CD14-positive monocyte (primary cell): ENCODE measurements at regions not wholly inside any gene's neighbourhood (a gene's known extent, or its start where the extent isn't known, plus 50 kb on each side); places are given as distances from the start of the nearest gene placed in this dataset.

Experiments used
- DNase-seq, 3 donors: peaks; one replicate each; pipeline ENCODE4 v3.0.0-alpha.2; 2011 to 2022
- H2AFZ ChIP-seq: 2 replicates; pipeline ENCODE4 v1.6.0; 2012; ENCODE audit warnings: mild to moderate bottlenecking, low read depth, low read length, inconsistent platforms; ENCODE audit not compliant: insufficient read depth, poor library complexity, severe bottlenecking
- H3K27ac ChIP-seq, 2 donors: 1 replicate in 1 of 2; 2 replicates in 1 of 2; pipeline ENCODE4 v1.5.1; 2012 to 2013; ENCODE audit warnings: low read length in 2 of 2, control low read depth in 1 of 2, inconsistent platforms in 1 of 2, low read depth in 1 of 2, mild to moderate bottlenecking in 1 of 2
- H3K27me3 ChIP-seq, 2 donors: one replicate each; pipeline versions ENCODE4 v1.6.0 to v1.6.1; 2011 to 2013; ENCODE audit warnings: low read length in 2 of 2; ENCODE audit not compliant: control insufficient read depth in 2 of 2, insufficient read depth in 2 of 2
- H3K36me3 ChIP-seq, 2 donors: replicated peaks in 1 of 2; 1 replicate in 1 of 2; 2 replicates in 1 of 2; pipeline versions ENCODE4 v1.5.1 to v1.6.1; 2012 to 2013; ENCODE audit warnings: low read length in 2 of 2, control low read depth in 1 of 2, inconsistent platforms in 1 of 2, mild to moderate bottlenecking in 1 of 2; ENCODE audit not compliant: insufficient read depth in 2 of 2, control insufficient read depth in 1 of 2
- H3K4me1 ChIP-seq, 2 donors: 1 replicate in 1 of 2; 2 replicates in 1 of 2; pipeline versions ENCODE4 v1.5.1 to v1.6.1; 2012 to 2013; ENCODE audit warnings: low read length in 2 of 2, control low read depth in 1 of 2, inconsistent platforms in 1 of 2, mild to moderate bottlenecking in 1 of 2, moderate library complexity in 1 of 2; ENCODE audit not compliant: insufficient read depth in 2 of 2, control insufficient read depth in 1 of 2
- H3K4me2 ChIP-seq: replicated peaks from 2 replicates; pipeline ENCODE3; 2012; ENCODE audit warnings: low read length, moderate library complexity, mild to moderate bottlenecking; ENCODE audit not compliant: poor library complexity, severe bottlenecking; ENCODE audit errors: extremely low read depth
- H3K4me3 ChIP-seq, 3 experiments: fragments of 200-600 bp in 1 of 3; sonication (generic) in 1 of 3; replicated peaks in 1 of 3; 1 replicate in 2 of 3; 2 replicates in 1 of 3; pipeline ENCODE4 v1.5.1; 2011 to 2013; ENCODE audit warnings: low read length in 3 of 3, mild to moderate bottlenecking in 3 of 3, control low read depth in 2 of 3, low read depth in 2 of 3, inconsistent platforms in 1 of 3, moderate library complexity in 1 of 3
- H3K79me2 ChIP-seq: 2 replicates; pipeline ENCODE4 v1.6.0; 2012; ENCODE audit warnings: mild to moderate bottlenecking, control low read depth, inconsistent platforms, low read length, moderate library complexity; ENCODE audit not compliant: insufficient read depth
- H3K9ac ChIP-seq: 2 replicates; pipeline ENCODE4 v1.6.0; 2017; ENCODE audit warnings: low read length, mild to moderate bottlenecking; ENCODE audit not compliant: insufficient read depth, poor library complexity, severe bottlenecking
- H3K9me3 ChIP-seq, 2 donors: replicated peaks in 1 of 2; 1 replicate in 1 of 2; 2 replicates in 1 of 2; pipeline versions ENCODE4 v1.5.1 to v1.6.1; 2012 to 2013; ENCODE audit warnings: low read length in 2 of 2, control low read depth in 1 of 2; ENCODE audit not compliant: control insufficient read depth in 1 of 2, insufficient read depth in 1 of 2
- H4K20me1 ChIP-seq: 2 replicates; pipeline ENCODE4 v1.6.0; 2012; ENCODE audit warnings: mild to moderate bottlenecking, low read length, control low read depth, moderate library complexity; ENCODE audit not compliant: insufficient read depth
- H3K27ac Mint-ChIP-seq, 7 donors: one replicate each; pipeline ENCODE4 v1.8.0; 2020; ENCODE audit warnings: mild to moderate bottlenecking in 7 of 7, mixed read lengths in 7 of 7, moderate library complexity in 6 of 7, inconsistent platforms in 2 of 7
- H3K27me3 Mint-ChIP-seq, 3 donors: one replicate each; pipeline ENCODE4 v1.8.0; 2021 to 2022; ENCODE audit warnings: low read depth in 3 of 3, mild to moderate bottlenecking in 3 of 3, mixed read lengths in 3 of 3, moderate library complexity in 3 of 3, inconsistent platforms in 1 of 3
- H3K36me3 Mint-ChIP-seq, 2 donors: one replicate each; pipeline ENCODE4 v1.8.0; 2020; ENCODE audit warnings: mixed read lengths in 2 of 2, inconsistent platforms in 1 of 2, mild to moderate bottlenecking in 1 of 2
- H3K4me1 Mint-ChIP-seq: one replicate; pipeline ENCODE4 v1.8.0; 2020; ENCODE audit warnings: mild to moderate bottlenecking, mixed read lengths
- H3K4me3 Mint-ChIP-seq, 2 donors: one replicate each; pipeline ENCODE4 v1.8.0; 2020; ENCODE audit warnings: mild to moderate bottlenecking in 2 of 2, mixed read lengths in 2 of 2, moderate library complexity in 1 of 2
- H3K9me3 Mint-ChIP-seq, 7 donors: one replicate each; pipeline ENCODE4 v1.8.0; 2020 to 2022; ENCODE audit warnings: mixed read lengths in 7 of 7, mild to moderate bottlenecking in 6 of 7, moderate library complexity in 6 of 7, inconsistent platforms in 2 of 7
- WGBS: methylation state at CpG from one replicate; pipeline ENCODE4 v1.1.5; 2013; ENCODE audit warnings: missing lambda C conversion rate; ENCODE audit not compliant: insufficient coverage; 5-methylcytosine and 5-hydroxymethylcytosine counted together
- intact Hi-C, 2 donors: fragments of 100-400 bp; cut with micrococcal nuclease; formaldehyde crosslinking; loops; one replicate each; pipeline versions ENCODE4 v1.15.0 to v1.15.1; 2023
- TF ChIP-seq, protein P1 (sequence below): fragments of 200-600 bp; IDR thresholded peaks from one replicate; pipeline ENCODE4 v1.8.0; 2022; ENCODE audit warnings: antibody characterized with exemption, mild to moderate bottlenecking

DNA sequence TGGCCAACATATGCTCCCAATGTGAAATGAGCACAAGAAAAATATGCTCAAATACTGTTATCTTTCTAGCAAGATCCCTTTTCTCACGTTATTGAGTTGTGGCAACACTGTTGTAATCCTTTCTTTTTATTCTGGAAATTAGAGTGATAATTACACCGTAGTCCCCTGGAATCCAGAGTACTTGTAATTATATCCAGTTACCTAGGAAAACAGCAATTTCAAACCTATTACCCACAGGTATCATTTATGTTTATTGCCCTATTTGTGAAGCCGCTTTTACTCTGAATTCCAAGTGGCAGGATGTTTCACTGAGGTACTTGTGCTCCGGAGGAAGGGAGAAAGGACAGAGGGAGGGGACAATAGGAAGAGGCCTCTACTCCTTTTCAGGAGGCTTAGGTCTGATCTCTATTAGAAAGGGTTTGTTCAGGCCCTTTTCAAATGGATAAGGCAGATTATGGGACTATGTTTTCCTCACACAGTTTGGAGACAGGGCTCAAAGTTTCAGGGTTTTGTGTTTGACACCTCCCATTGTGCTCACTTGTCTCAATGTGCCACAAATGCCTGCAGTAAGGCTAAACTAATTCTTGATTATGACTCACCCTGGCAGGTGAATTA lies 646.6 kb downstream of the TUSC7 start:
- Histone ChIP-seq H4K20me1 (no peaks in the 10 kb centered on the region), H2AFZ (no peak overlapping the region), H3K4me3 (no peak overlapping the region), H3K79me2 (no peaks in the 10 kb centered on the region), H3K27me3 (no peaks in the 10 kb centered on the region), H3K27ac (no peak overlapping the region), H3K9me3 (no peaks in the 10 kb centered on the region), H3K36me3 (no peaks in the 10 kb centered on the region), H3K4me2 (no peak overlapping the region), H3K4me1 (no peaks in the 10 kb centered on the region), H3K9ac (no peak overlapping the region)
- peaks cover 0 to 11% (median 4%) of the 10 kb centered on the region in 7 donors for H3K9me3 Mint-ChIP-seq
- H3K27ac Mint-ChIP-seq: no peak overlapping the region
- no peaks in the 10 kb centered on the region for H3K27me3 Mint-ChIP-seq
- H3K36me3 Mint-ChIP-seq: no peaks in the 10 kb centered on the region
- WGBS: 100% methylated on average over 2 of the region's 4 CpGs
- DNase-seq: no peak
- no peaks in the 10 kb centered on the region for H3K4me1 Mint-ChIP-seq
- no peak overlapping the region for H3K4me3 Mint-ChIP-seq
- intact Hi-C loops: loop anchor here in 1 of 2 donors (5.0 kb wide), 1 partner anchor 339 kb away; no protein-coding TSS in a partner anchor
- TF ChIP-seq, protein P1, sequence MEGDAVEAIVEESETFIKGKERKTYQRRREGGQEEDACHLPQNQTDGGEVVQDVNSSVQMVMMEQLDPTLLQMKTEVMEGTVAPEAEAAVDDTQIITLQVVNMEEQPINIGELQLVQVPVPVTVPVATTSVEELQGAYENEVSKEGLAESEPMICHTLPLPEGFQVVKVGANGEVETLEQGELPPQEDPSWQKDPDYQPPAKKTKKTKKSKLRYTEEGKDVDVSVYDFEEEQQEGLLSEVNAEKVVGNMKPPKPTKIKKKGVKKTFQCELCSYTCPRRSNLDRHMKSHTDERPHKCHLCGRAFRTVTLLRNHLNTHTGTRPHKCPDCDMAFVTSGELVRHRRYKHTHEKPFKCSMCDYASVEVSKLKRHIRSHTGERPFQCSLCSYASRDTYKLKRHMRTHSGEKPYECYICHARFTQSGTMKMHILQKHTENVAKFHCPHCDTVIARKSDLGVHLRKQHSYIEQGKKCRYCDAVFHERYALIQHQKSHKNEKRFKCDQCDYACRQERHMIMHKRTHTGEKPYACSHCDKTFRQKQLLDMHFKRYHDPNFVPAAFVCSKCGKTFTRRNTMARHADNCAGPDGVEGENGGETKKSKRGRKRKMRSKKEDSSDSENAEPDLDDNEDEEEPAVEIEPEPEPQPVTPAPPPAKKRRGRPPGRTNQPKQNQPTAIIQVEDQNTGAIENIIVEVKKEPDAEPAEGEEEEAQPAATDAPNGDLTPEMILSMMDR: no peak

DNA sequence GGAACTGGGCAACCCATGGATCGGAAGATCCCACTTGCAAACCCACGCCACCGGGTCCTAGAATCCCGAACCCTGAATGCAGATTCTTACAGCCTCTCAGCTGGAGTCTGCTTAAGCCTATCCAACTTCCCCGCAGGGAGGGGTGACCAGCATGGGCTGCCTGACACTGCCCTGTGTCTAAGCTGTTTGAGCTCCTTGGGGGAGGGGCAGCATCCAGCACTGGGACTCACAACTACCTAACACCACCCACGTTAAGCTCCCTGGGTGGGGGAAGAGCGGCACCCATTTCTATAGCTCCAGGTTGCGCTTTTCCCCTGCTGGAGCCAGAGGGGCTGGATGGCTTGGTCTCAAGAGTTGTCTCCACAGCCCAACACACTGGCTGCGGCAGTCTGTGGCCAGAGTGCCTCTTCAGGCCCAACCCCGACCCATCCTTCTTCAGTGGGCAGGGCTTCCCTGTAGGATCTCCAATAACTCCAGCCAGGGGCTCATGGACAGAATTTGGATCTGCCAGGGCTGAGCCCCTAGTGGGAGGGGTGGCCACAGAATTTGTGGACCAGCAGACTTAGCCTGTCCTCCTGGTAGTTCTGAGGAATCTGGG lies 649.2 kb downstream of the TUSC7 start:
- Histone ChIP-seq H3K79me2 (no peaks in the 10 kb centered on the region), H3K27me3 (no peaks in the 10 kb centered on the region), H3K4me3 (no peak overlapping the region), H3K4me1 (no peaks in the 10 kb centered on the region), H3K4me2 (no peak overlapping the region), H4K20me1 (no peaks in the 10 kb centered on the region), H3K9me3 (no peaks in the 10 kb centered on the region), H3K9ac (no peak overlapping the region), H3K27ac (no peak overlapping the region), H2AFZ (no peak overlapping the region), H3K36me3 (no peaks in the 10 kb centered on the region)
- intact Hi-C loops: loop anchor here in 1 of 2 donors (5.0 kb wide), 1 partner anchor 342 kb away; no protein-coding TSS in a partner anchor
- peaks cover 0 to 2% (median 0%) of the 10 kb centered on the region in 3 donors for H3K27me3 Mint-ChIP-seq
- H3K4me1 Mint-ChIP-seq: no peaks in the 10 kb centered on the region
- H3K9me3 Mint-ChIP-seq: peaks cover 0 to 16% (median 8%) of the 10 kb centered on the region in 7 donors
- H3K4me3 Mint-ChIP-seq: no peak overlapping the region
- H3K36me3 Mint-ChIP-seq: no peaks in the 10 kb centered on the region
- no peak for DNase-seq
- WGBS: 98% methylated on average over 9 of the region's 10 CpGs
- no peak overlapping the region for H3K27ac Mint-ChIP-seq
- TF ChIP-seq, protein P1: no peak
